HG03354 (cell line): ENCODE measurements at regions not wholly inside any gene's neighbourhood (a gene's known extent, or its start where the extent isn't known, plus 50 kb on each side); places are given as distances from the start of the nearest gene placed in this dataset.

Experiments used
- ATAC-seq: cut with Tn5 transposase; IDR thresholded peaks from one replicate; pipeline ENCODE4 v1.9.1; 2021; ENCODE audit warnings: mild to moderate bottlenecking; ENCODE audit not compliant: unreplicated experiment, poor library complexity, severe bottlenecking

GRCh38 chr1:29832471-29832870 is 596.1 kb downstream of the PTPRU start:
- ATAC-seq, result no peak

DNA sequence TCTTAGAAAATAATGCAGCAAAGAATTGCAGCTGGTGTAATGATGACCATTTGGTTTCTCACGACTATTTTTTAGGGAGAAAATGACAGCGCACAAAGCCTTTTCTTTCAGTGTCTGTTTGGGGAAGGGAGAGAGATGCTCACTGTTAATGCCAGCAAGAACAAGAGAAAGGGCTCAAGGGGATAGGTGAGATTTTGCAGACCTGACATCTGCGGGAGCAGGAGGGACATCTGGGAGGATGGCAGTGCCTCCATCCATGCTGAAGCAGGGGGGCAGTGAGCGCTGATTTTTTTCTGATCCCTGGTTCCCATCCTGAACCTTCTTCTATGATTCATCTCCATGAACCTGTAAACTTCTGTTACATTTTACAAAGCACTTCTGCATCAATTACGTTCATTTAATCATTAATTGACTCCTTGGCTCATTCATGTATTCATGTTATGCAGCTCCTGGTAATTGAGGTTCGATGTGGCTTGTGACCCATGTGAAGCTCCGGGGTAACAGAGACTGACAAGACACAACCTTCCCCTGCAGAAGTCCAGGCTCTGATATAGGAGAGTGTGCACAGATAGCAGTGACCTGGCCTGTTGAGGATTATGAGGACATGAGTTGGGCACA is 595.3 kb downstream of the PTPRU start:
- ATAC-seq, result no peak

DNA sequence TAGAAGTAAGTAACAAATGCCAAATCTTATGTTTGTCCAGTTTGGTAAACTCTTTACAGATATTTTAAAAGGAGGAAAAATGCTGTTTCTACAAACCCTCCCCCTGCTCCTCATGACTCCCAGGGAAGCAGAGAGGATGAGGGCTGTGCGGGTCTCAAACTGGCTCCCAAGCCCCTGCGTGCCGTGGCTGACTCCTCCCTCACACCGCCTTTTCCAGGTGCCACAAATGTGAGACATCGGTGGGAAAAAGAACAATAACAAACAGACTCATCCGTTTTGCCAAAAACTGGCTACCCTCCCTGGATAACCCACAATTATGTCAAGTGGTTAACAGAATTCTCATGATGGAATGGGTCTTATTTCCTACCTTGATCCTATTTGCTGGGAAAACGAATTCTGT is 594.6 kb downstream of the PTPRU start:
- ATAC-seq, result no peak

- ATAC-seq, result no peak
These were observed 594.1 kb downstream of the PTPRU start for GRCh38 chr1:29830383-29830782.

DNA sequence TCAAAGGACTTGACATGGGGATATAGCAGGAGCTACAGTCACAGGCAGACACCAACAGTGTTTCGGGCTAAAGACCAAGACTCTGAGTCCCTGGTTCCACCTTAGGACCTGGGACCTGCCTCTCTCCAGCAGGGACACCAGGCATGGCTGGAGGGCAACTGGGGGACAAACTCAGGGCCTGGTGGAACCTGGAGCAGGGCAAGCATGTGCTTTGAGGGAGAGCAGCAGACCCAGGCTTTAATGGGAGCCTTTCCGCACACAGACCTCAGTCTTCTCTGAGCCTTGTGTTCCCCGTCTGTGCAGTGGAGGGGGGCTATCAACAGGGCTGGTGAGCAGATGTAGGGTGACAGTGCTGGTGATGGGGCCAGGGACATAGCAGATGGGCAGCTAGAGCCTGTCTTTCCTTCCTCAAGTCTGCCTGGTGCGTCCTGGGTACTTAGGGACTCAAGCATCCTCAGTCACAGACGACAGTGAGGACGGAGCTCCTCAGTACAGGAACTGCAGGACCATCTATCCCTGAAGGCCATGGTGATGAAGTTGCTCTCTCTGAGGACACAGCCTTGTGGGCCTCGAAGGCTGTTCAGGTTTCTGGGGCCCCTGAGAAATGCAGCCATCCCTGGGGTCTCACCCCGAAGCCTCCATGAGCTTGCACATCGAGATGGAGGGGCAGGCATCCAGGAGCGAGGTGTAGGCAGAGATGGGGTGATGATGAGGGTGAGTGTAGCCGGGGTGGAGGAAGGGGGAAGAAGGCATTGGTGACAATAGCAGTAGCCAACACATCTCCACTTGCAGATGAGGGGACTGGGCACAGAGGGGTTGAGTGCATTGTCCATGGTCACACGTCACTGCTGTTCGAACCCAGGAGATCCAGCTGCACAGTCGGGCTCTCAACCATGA is 593.4 kb downstream of the PTPRU start:
- no peak for ATAC-seq

DNA sequence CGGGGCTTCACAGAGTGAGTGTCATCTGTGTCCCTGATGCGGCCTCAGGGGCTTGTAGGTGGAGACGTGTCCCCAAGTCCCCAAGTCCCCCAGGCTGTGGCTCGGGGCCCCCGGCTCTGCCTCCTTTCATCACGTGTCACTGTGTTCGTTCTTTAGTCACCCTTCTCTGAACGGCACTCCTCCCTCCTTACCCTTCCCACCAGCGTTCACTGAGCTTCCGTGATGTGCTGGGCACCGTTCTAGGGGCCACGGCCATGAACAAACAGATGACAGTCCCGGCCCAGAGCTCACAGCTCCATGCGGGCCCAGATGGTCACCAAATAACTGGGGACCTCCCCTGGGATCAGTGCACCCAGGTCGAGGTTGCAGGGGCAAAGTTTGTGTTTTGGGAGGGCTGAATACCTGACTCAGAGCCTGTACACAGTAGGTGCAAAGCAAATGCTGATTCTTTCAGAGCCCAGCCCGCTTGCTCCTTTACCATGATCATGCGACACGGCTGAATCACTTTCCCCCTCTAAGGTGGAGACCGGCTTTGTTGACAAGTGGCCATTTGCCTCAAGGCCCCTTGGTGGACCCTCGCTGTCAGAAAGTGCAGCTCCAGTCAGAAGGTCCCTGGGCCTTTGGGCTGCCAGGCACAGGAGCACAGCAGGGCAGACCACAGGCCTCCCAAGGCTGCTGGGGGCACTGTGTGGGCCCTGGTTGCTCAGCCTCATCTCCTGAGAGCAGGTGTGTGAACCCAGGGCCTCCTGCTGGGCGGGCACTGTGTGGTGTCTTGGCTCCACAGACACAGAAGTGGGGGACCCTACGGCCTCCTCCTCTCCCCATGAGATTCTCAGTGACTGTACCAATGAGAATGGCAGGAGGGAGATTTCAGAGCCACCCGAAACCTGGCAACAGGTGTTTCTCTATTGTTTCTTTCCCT is 592.5 kb downstream of the PTPRU start:
- ATAC-seq, result no peak

- no peak for ATAC-seq
These were observed 591.6 kb downstream of the PTPRU start for GRCh38 chr1:29827801-29828525.

DNA sequence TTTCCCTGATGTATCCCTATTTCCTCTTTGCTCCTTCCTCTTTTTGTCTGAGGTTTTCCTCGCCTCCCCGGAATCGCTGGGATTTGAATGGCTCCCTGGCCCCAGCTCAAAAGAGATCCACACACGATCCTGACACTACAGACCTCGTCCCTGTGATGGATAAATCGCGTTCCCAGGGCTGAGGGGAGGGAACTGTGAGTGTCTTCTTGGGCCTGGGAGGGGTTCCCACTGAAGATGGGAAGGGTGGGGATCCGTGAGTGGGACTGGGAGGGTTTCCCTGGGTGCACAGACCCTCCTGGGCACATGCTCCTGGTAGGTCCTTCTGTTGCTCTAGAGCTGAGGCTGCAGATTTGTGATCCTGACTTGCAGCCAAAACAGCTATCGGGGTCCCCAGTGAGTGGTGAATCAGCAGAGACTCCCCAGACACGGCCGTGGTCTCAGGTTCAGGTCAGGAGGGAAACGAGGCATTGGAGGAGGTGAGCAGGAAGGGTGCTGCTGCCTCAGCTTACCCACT is 591.0 kb downstream of the PTPRU start:
- no peak for ATAC-seq

DNA sequence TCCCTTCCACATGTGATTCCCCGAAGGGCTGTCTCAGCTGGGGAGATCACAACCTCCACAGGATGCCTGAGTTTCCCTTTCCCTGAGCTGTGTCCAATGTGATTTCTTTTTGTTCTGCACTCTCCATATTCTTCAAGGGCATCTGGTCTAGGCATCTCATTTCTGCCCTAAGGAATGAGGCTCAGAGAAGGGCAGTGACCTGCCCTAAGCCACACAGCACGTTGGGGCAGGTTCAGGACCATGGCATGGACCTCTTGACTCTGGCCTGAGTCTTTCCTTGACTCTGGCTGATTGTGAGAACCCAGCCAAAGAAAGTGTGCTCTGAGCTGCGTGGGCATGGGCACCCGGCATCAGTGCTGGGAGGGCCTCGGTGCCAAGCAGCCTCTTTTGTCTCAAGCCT is 590.3 kb downstream of the PTPRU start:
- no peak for ATAC-seq

GRCh38 chr1:29825941-29826415 is 589.7 kb downstream of the PTPRU start:
- ATAC-seq, result no peak

- no peak for ATAC-seq
These were observed 589.1 kb downstream of the PTPRU start for GRCh38 chr1:29825274-29825940.

DNA sequence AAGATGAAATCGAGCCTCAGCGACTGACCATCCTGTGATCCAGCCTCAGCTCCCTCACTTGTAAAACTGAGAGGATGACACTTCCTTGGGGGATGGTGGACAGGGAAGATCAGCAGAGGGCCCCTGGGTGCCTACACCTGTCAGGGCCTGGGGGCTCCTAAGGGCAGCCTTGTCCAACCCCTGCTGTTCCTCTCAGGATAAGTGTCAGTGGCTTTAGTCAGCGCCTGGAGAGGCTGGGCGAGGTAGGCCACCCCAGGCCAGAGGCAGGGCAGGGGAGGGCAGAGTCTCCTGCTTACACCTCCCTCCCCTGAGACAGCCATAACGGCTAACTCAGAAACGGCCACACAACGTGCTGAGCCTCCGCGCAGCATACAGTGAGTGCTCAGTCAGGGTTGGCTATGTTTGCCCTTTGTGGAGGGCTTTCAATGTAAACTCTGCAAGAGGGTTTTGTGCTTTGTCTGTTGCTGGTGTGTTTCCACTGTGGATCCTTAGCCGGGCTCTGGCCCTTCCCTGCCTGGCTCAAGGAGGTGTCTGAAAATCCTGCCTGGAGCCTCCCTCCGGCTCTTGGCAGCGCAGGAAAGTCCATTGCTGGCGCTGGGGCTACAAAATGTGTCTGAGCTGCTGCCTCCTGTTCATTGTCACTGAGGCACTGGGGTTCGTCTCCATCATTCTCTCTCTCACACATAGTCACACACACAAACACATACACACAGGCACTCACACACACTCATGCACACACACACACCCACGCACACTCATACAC is 588.4 kb downstream of the PTPRU start:
- no peak for ATAC-seq

DNA sequence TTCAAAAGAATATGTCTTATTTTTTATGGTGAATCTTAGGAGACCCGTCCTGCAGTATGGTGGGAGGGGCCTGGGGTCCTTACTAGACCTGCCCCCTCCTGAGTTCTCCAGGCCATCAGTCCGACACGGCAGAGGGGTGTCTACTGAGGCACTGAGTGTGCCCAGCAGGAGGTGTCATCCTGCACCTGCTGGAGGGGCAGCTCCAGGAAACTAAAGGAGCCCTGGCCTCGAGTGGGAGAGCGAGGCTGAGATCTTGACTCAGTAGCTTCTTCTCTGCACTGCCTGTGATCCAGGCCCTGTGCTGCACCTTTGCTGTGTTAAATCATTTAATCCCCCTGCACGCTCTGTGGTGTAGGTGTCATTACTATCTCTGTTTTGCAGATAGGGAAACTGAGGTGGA is 587.7 kb downstream of the PTPRU start:
- ATAC-seq, result no peak

GRCh38 chr1:29823561-29823960 is 587.2 kb downstream of the PTPRU start:
- no peak for ATAC-seq

- ATAC-seq, result no peak
These were observed 585.3 kb downstream of the PTPRU start for GRCh38 chr1:29821605-29822004.

GRCh38 chr1:29820401-29820800 is 584.1 kb downstream of the PTPRU start:
- no peak for ATAC-seq

DNA sequence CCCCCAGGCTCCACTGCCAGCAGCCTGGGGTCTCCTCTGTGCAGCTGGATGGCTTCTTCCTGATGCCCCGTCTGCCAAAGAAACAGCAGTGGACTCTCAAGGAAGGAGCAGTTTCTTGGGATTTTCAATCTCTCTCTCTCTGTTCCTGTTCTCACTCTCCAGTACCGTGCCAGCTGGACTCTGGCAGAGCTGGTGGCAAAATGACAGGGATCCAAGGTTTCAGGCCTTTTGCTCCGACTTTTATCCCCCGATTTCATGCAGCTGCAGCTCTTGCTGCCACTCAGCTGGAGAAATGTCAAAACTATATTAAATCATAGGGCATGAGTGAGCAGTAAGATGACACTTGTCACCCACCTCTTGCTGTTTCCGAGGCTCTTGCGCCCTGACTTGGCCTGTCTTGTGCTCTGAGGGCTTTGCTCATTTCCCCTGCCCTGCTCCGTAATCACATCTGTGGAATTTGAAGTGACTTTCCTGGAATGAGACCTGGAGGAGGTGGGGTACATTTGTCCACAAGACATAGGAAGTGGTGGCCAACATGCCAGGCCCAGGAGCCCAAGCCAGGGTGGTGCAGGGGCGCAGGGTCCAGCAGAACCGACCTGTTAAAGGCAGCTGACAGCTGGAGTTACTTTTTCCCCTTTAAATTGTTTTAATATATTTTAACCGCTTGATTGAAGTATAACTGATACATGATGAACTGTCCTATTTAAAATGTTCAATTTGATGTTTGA is 576.2 kb downstream of the PTPRU start:
- no peak for ATAC-seq
